ENCODE measurements at regions not wholly inside any gene's neighbourhood (a gene's known extent, or its start where the extent isn't known, plus 50 kb on each side); places are given as distances from the start of the nearest gene placed in this dataset.

GRCh38 chr3:177598097-177598833, 401.0 kb upstream of the TBL1XR1 start:
- FAIRE-seq (no peak), DNase-seq (no peak)
- Histone ChIP-seq H3K4me1 (ENCODE audit: control insufficient read depth in 3 of 3, insufficient read depth in 2 of 3, low read depth in 1 of 3, low read length in 2 of 3) (peaks cover 3 to 39% (median 22%) of the 10 kb centered on the region in 3 donors), H3K36me3 (ENCODE audit: control insufficient read depth in 3 of 3, insufficient read depth in 2 of 3, low read depth in 1 of 3, low read length in 3 of 3) (no peaks in the 10 kb centered on the region), H3K4me3 (ENCODE audit: low read depth in 1 of 3, low read length in 3 of 3) (no peak overlapping the region), H3K9me3 (ENCODE audit: control insufficient read depth in 2 of 2, insufficient read depth in 1 of 2, low read depth in 1 of 2, low read length in 1 of 2) (no peaks in the 10 kb centered on the region), H3K27ac (ENCODE audit: low read depth in 1 of 3, low read length in 2 of 3) (peak overlapping the region in 1 of 3 donors; percentile 91), H3K27me3 (ENCODE audit: control insufficient read depth in 3 of 3, insufficient read depth in 3 of 3, low read length in 3 of 3) (no peaks in the 10 kb centered on the region)
- WGBS, 3 donors = 73 to 86% (median 82%) methylated on average over 4 of the region's 4 CpGs

GRCh38 chr3:177599326-177599725, 402.0 kb upstream of the TBL1XR1 start:
- no peak overlapping the region for H3K27ac ChIP-seq (ENCODE audit: low read depth in 1 of 3, low read length in 2 of 3)
- no peaks in the 10 kb centered on the region for H3K36me3 ChIP-seq (ENCODE audit: control insufficient read depth in 3 of 3, insufficient read depth in 2 of 3, low read depth in 1 of 3, low read length in 3 of 3)
- no peaks in the 10 kb centered on the region for H3K9me3 ChIP-seq (ENCODE audit: control insufficient read depth in 2 of 2, insufficient read depth in 1 of 2, low read depth in 1 of 2, low read length in 1 of 2)
- H3K4me3 ChIP-seq (ENCODE audit: low read depth in 1 of 3, low read length in 3 of 3) = no peak overlapping the region
- H3K4me1 ChIP-seq (ENCODE audit: control insufficient read depth in 3 of 3, insufficient read depth in 2 of 3, low read depth in 1 of 3, low read length in 2 of 3) = peaks cover 3 to 36% (median 23%) of the 10 kb centered on the region in 3 donors
- 71 to 76% (median 74%) methylated on average over 2 of the region's 2 CpGs for WGBS, 3 donors
- no peak for FAIRE-seq
- DNase-seq = no peak
- H3K27me3 ChIP-seq (ENCODE audit: control insufficient read depth in 3 of 3, insufficient read depth in 3 of 3, low read length in 3 of 3) = no peaks in the 10 kb centered on the region

DNA sequence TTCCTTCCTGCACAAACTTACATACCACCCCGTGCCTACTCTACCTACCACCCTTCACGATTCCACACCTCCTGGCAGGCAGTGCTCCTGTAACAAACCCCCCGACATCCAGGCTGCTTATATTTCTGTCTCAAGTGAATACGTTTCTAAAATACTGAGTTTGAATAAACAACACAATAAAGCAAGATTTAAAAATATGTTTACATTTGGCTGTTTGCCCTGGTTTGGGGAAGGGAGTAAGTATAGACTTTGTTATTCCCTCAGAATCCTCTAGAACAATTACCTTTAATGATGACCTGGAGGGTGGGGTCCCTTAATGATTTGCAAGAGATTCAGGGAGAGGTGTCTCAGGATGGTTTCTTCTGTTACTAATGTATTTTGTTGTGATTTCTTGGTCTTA, 402.6 kb upstream of the TBL1XR1 start:
- DNase-seq (no peak), FAIRE-seq (no peak)
- Histone ChIP-seq H3K9me3 (ENCODE audit: control insufficient read depth in 2 of 2, insufficient read depth in 1 of 2, low read depth in 1 of 2, low read length in 1 of 2) (no peaks in the 10 kb centered on the region), H3K27me3 (ENCODE audit: control insufficient read depth in 3 of 3, insufficient read depth in 3 of 3, low read length in 3 of 3) (no peaks in the 10 kb centered on the region), H3K36me3 (ENCODE audit: control insufficient read depth in 3 of 3, insufficient read depth in 2 of 3, low read depth in 1 of 3, low read length in 3 of 3) (no peaks in the 10 kb centered on the region), H3K4me1 (ENCODE audit: control insufficient read depth in 3 of 3, insufficient read depth in 2 of 3, low read depth in 1 of 3, low read length in 2 of 3) (peaks cover 3 to 32% (median 23%) of the 10 kb centered on the region in 3 donors), H3K4me3 (ENCODE audit: low read depth in 1 of 3, low read length in 3 of 3) (no peak overlapping the region), H3K27ac (ENCODE audit: low read depth in 1 of 3, low read length in 2 of 3) (no peak overlapping the region)
- WGBS, 3 donors = 82 to 94% (median 92%) methylated on average over 4 of the region's 4 CpGs

DNA sequence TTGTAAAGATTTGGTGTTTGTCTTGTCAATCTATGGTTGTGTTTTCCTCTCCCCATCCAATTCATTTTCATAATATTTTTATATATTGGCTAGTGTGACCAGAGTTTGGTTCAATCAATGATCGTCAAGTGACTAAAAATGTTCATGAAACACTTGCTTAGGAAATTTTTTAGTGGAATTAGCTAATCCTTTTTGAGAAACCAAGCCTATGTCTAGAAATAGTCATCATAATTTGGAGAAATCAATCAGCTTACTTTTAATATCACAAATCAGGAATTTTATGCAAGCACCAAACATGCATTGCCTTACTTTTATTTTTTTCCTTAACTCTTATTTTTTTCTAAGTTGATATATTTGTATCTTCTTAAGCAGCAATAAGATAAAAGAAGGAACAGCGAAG, 403.1 kb upstream of the TBL1XR1 start:
- Histone ChIP-seq H3K4me3 (ENCODE audit: low read depth in 1 of 3, low read length in 3 of 3) (no peak overlapping the region), H3K9me3 (ENCODE audit: control insufficient read depth in 2 of 2, insufficient read depth in 1 of 2, low read depth in 1 of 2, low read length in 1 of 2) (peaks cover 0 to 2% of the 10 kb centered on the region in 2 donors), H3K27ac (ENCODE audit: low read depth in 1 of 3, low read length in 2 of 3) (no peak overlapping the region), H3K4me1 (ENCODE audit: control insufficient read depth in 3 of 3, insufficient read depth in 2 of 3, low read depth in 1 of 3, low read length in 2 of 3) (peaks cover 3 to 32% (median 23%) of the 10 kb centered on the region in 3 donors), H3K36me3 (ENCODE audit: control insufficient read depth in 3 of 3, insufficient read depth in 2 of 3, low read depth in 1 of 3, low read length in 3 of 3) (no peaks in the 10 kb centered on the region), H3K27me3 (ENCODE audit: control insufficient read depth in 3 of 3, insufficient read depth in 3 of 3, low read length in 3 of 3) (no peaks in the 10 kb centered on the region)
- DNase-seq (no peak), FAIRE-seq (no peak)
- WGBS, 3 donors = 90 to 91% (median 91%) methylated on average over 2 of the region's 2 CpGs

DNA sequence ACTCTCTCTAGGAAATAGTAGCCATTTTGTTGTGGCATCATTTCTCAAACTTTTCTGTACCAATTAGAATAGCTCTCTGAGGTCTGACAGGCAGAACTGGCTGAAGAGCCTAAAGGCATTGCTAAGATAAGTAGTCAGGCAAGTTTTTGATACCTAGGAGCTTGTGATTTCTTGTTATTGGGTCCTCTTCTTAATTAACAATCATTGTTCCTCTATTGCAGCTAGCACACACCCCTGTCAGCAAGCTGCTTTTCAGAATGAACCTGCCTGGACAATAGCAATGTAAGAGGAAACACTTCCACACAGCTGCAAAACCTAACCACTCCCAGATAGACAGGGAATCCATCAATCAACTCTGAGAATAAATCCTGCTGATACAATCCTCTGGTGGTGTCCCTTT, 403.9 kb upstream of the TBL1XR1 start:
- Histone ChIP-seq H3K27me3 (ENCODE audit: control insufficient read depth in 3 of 3, insufficient read depth in 3 of 3, low read length in 3 of 3) (no peaks in the 10 kb centered on the region), H3K9me3 (ENCODE audit: control insufficient read depth in 2 of 2, insufficient read depth in 1 of 2, low read depth in 1 of 2, low read length in 1 of 2) (peaks cover 0 to 3% of the 10 kb centered on the region in 2 donors), H3K27ac (ENCODE audit: low read depth in 1 of 3, low read length in 2 of 3) (no peak overlapping the region), H3K4me1 (ENCODE audit: control insufficient read depth in 3 of 3, insufficient read depth in 2 of 3, low read depth in 1 of 3, low read length in 2 of 3) (peaks cover 3 to 32% (median 23%) of the 10 kb centered on the region in 3 donors), H3K4me3 (ENCODE audit: low read depth in 1 of 3, low read length in 3 of 3) (no peak overlapping the region), H3K36me3 (ENCODE audit: control insufficient read depth in 3 of 3, insufficient read depth in 2 of 3, low read depth in 1 of 3, low read length in 3 of 3) (no peaks in the 10 kb centered on the region)
- no peak for DNase-seq
- no peak for FAIRE-seq

- H3K27me3 ChIP-seq (ENCODE audit: control insufficient read depth in 3 of 3, insufficient read depth in 3 of 3, low read length in 3 of 3) = no peaks in the 10 kb centered on the region
- DNase-seq = peak in 1 of 2 donors; percentile 26
- no peak overlapping the region for H3K4me3 ChIP-seq (ENCODE audit: low read depth in 1 of 3, low read length in 3 of 3)
- H3K36me3 ChIP-seq (ENCODE audit: control insufficient read depth in 3 of 3, insufficient read depth in 2 of 3, low read depth in 1 of 3, low read length in 3 of 3) = no peaks in the 10 kb centered on the region
- FAIRE-seq = no peak
- peaks cover 0 to 3% of the 10 kb centered on the region in 2 donors for H3K9me3 ChIP-seq (ENCODE audit: control insufficient read depth in 2 of 2, insufficient read depth in 1 of 2, low read depth in 1 of 2, low read length in 1 of 2)
- peaks cover 3 to 26% (median 23%) of the 10 kb centered on the region in 3 donors for H3K4me1 ChIP-seq (ENCODE audit: control insufficient read depth in 3 of 3, insufficient read depth in 2 of 3, low read depth in 1 of 3, low read length in 2 of 3)
- H3K27ac ChIP-seq (ENCODE audit: low read depth in 1 of 3, low read length in 2 of 3) = peak overlapping the region in 2 of 3 donors; percentile 20 to 34
- 46 to 67% (median 56%) methylated on average over 2 of the region's 2 CpGs for WGBS, 3 donors
These were observed 405.4 kb upstream of the TBL1XR1 start for GRCh38 chr3:177602601-177603147.

DNA sequence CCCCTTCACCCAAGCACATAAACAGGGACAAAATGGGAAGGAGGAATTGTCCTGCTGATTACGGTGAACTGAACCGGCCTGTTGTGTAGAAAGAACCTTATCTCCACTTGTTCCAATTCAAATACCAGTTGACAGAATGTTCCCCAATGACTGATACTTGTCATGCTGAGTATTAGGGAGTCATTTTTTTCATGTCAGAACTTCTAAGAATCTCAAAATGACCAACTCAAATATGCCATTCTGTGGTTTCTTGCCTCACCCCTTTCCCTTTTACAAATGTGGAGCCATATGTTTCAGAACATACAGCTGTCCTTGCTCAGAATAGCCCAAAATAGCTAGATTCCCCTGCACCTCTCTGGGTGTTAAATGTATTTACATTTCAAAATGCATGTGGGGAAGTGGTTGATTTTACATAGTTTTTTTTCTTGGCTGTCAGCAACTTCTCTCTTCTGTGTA, 405.9 kb upstream of the TBL1XR1 start:
- H3K36me3 ChIP-seq (ENCODE audit: control insufficient read depth in 3 of 3, insufficient read depth in 2 of 3, low read depth in 1 of 3, low read length in 3 of 3) = no peaks in the 10 kb centered on the region
- peak overlapping the region in 2 of 3 donors; percentile 20 to 34 for H3K27ac ChIP-seq (ENCODE audit: low read depth in 1 of 3, low read length in 2 of 3)
- 30 to 64% (median 42%) methylated on average over 2 of the region's 2 CpGs for WGBS, 3 donors
- H3K27me3 ChIP-seq (ENCODE audit: control insufficient read depth in 3 of 3, insufficient read depth in 3 of 3, low read length in 3 of 3) = no peaks in the 10 kb centered on the region
- H3K9me3 ChIP-seq (ENCODE audit: control insufficient read depth in 2 of 2, insufficient read depth in 1 of 2, low read depth in 1 of 2, low read length in 1 of 2) = peaks cover 0 to 3% of the 10 kb centered on the region in 2 donors
- FAIRE-seq = no peak
- no peak overlapping the region for H3K4me3 ChIP-seq (ENCODE audit: low read depth in 1 of 3, low read length in 3 of 3)
- no peak for DNase-seq
- peaks cover 3 to 22% (median 21%) of the 10 kb centered on the region in 3 donors for H3K4me1 ChIP-seq (ENCODE audit: control insufficient read depth in 3 of 3, insufficient read depth in 2 of 3, low read depth in 1 of 3, low read length in 2 of 3)

DNA sequence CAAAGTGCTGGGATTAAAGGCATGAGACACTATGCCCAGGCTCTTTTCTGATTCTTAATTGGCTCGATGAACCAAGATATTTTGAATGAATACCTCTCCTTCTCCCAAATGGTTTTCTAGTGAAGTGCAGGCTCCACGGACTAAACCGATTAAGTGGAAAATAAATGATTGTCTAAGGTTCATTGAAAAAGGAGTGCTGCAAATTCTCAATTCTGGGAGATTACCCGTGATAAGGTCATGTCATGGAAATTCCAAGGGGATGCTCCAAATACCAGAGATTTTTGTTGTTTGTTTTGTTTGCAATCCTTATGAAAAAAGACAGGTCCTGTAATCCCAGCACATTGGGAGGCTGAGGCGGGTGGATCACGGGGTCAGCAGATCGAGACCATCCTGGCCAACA, 406.9 kb upstream of the TBL1XR1 start:
- no peaks in the 10 kb centered on the region for H3K27me3 ChIP-seq (ENCODE audit: control insufficient read depth in 3 of 3, insufficient read depth in 3 of 3, low read length in 3 of 3)
- no peak overlapping the region for H3K27ac ChIP-seq (ENCODE audit: low read depth in 1 of 3, low read length in 2 of 3)
- no peak overlapping the region for H3K4me3 ChIP-seq (ENCODE audit: low read depth in 1 of 3, low read length in 3 of 3)
- H3K4me1 ChIP-seq (ENCODE audit: control insufficient read depth in 3 of 3, insufficient read depth in 2 of 3, low read depth in 1 of 3, low read length in 2 of 3) = peaks cover 3 to 20% (median 17%) of the 10 kb centered on the region in 3 donors
- 91 to 95% (median 93%) methylated on average over 7 of the region's 7 CpGs for WGBS, 3 donors
- no peak for DNase-seq
- no peaks in the 10 kb centered on the region for H3K36me3 ChIP-seq (ENCODE audit: control insufficient read depth in 3 of 3, insufficient read depth in 2 of 3, low read depth in 1 of 3, low read length in 3 of 3)
- peaks cover 0 to 3% of the 10 kb centered on the region in 2 donors for H3K9me3 ChIP-seq (ENCODE audit: control insufficient read depth in 2 of 2, insufficient read depth in 1 of 2, low read depth in 1 of 2, low read length in 1 of 2)
- no peak for FAIRE-seq

All from small intestine (tissue), 7 donors.